Osteocyte (in vitro differentiated cells): ENCODE measurements at regions not wholly inside any gene's neighbourhood (a gene's known extent, or its start where the extent isn't known, plus 50 kb on each side); places are given as distances from the start of the nearest gene placed in this dataset.
A peak's percentile ranks its signal among the peaks of the same experiment; 100 is the strongest.
"Not testable (repeated sequence)": the region's sequence is repeated elsewhere in the genome, so short reads cannot be mapped to it uniquely, and the experiment has no call there.

Source experiments
- DNase-seq: peaks from one replicate; pipeline ENCODE4 v3.0.0; 2021; ENCODE audit warnings: mixed read lengths; ENCODE audit not compliant: unreplicated experiment; ENCODE audit errors: extremely low spot score
- H3K27ac Mint-ChIP-seq: one replicate; pipeline ENCODE4 v1.8.0; 2021; ENCODE audit warnings: mild to moderate bottlenecking, mixed read lengths; ENCODE audit not compliant: unreplicated experiment
- H3K27me3 Mint-ChIP-seq: one replicate; pipeline ENCODE4 v1.8.0; 2021; ENCODE audit warnings: mixed read lengths; ENCODE audit not compliant: unreplicated experiment
- H3K36me3 Mint-ChIP-seq: one replicate; pipeline ENCODE4 v1.8.0; 2021; ENCODE audit warnings: mixed read lengths; ENCODE audit not compliant: unreplicated experiment
- H3K4me1 Mint-ChIP-seq: one replicate; pipeline ENCODE4 v1.8.0; 2021; ENCODE audit warnings: mixed read lengths; ENCODE audit not compliant: unreplicated experiment
- H3K4me3 Mint-ChIP-seq: one replicate; pipeline ENCODE4 v1.8.0; 2021; ENCODE audit warnings: mild to moderate bottlenecking, moderate library complexity, mixed read lengths; ENCODE audit not compliant: unreplicated experiment
- H3K9me3 Mint-ChIP-seq: one replicate; pipeline ENCODE4 v1.8.0; 2021; ENCODE audit warnings: mixed read lengths; ENCODE audit not compliant: unreplicated experiment

- peak overlapping the region; percentile 87 for H3K27ac Mint-ChIP-seq
- H3K27me3 Mint-ChIP-seq, H3K4me1 Mint-ChIP-seq, H3K4me3 Mint-ChIP-seq, H3K36me3 Mint-ChIP-seq, H3K9me3 Mint-ChIP-seq, DNase-seq: not testable (repeated sequence)
Observed at GRCh38 chr2:111503844-111504570, 380.0 kb downstream of the ANAPC1 start.

- H3K27ac Mint-ChIP-seq: peak overlapping the region; percentile 87
- not testable (repeated sequence) for H3K4me1 Mint-ChIP-seq, H3K4me3 Mint-ChIP-seq, H3K27me3 Mint-ChIP-seq, H3K36me3 Mint-ChIP-seq, H3K9me3 Mint-ChIP-seq, DNase-seq
Observed at GRCh38 chr2:111504571-111504942, 379.4 kb downstream of the ANAPC1 start.

DNA sequence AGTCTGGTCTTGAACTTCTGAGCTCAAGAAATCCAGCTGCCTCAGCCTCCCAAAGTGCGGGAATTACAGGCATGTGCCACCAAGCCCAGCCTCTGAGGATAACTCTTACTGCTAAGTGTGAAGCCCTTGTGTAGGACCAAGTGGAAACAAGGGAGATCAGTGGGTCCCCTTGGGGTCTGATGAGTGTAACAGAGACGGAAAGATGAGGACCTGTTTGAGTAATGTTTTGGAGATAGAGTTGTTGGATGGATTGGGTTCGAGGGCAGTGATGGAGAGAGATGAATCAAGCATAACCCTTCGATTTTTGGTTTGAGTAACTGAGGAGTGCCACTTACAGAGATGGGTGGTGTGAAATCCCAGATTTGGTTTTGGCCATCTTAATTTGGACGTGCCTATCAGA lies 378.7 kb downstream of the ANAPC1 start:
- H3K27ac Mint-ChIP-seq, H3K9me3 Mint-ChIP-seq, H3K36me3 Mint-ChIP-seq, DNase-seq, H3K4me1 Mint-ChIP-seq, H3K4me3 Mint-ChIP-seq, H3K27me3 Mint-ChIP-seq: not testable (repeated sequence)

- H3K4me1 Mint-ChIP-seq, H3K36me3 Mint-ChIP-seq: not testable (repeated sequence)
Observed at GRCh38 chr2:111506936-111507335, 377.1 kb downstream of the ANAPC1 start.

DNA sequence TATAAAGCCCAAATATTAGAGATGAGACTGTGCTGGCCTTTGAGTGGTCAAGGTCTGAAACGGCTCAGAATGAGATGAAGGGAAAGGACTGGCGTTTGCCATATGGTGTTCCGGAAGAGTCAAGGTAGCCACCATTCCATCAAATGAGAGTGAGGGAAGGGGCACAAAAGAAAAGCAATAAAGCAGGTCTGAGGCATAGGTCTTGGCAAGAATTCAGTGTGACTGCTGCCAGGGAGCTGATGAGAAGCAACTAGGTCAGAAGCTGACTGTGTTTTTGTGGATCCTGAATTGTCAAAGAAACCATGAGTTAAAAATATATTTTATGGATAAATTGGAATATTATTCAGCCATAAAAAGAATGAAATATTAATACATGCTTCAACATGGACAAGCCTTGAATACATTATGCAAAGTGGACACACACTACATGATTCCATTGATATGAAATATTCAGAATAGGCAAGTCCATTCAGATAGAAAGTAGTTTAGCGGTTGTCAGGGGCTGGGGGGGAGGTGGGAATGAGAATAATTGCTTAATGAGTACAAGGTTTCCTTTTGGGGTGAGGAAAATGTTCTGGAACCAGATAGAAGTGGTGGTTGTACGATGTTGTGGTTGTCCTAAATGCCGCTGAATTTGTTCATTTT lies 374.6 kb downstream of the ANAPC1 start:
- not testable (repeated sequence) for H3K27me3 Mint-ChIP-seq, H3K27ac Mint-ChIP-seq, H3K9me3 Mint-ChIP-seq, H3K36me3 Mint-ChIP-seq, DNase-seq, H3K4me3 Mint-ChIP-seq
- peaks cover 14% of the 10 kb centered on the region for H3K4me1 Mint-ChIP-seq

More at GRCh38 chr2:111506936-111507335, 377.1 kb downstream of the ANAPC1 start:
- not testable (repeated sequence) for H3K27ac Mint-ChIP-seq, H3K9me3 Mint-ChIP-seq, H3K27me3 Mint-ChIP-seq, H3K4me3 Mint-ChIP-seq, DNase-seq

DNA sequence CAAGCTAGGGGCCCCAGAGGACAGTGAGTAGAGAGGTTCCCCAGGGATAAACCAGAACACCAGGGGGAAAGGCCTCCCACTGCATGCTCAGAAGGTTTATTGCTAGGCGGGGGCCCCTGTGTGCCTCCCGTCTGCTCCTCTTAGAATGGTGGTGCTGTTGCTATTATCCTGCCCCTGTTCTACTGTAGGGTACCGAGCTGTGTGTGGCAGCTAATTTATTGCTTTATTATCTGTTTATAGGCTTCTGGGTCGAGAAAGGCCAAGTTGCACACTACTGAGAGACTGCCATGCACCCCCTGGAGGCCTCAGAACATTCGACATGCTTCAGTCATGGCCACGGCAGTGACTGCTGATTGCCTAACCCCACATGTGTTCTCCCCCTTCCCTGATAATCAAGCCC lies 373.6 kb downstream of the ANAPC1 start:
- H3K9me3 Mint-ChIP-seq, H3K36me3 Mint-ChIP-seq, H3K27ac Mint-ChIP-seq, H3K27me3 Mint-ChIP-seq, DNase-seq, H3K4me3 Mint-ChIP-seq: not testable (repeated sequence)
- peaks cover 10% of the 10 kb centered on the region for H3K4me1 Mint-ChIP-seq

DNA sequence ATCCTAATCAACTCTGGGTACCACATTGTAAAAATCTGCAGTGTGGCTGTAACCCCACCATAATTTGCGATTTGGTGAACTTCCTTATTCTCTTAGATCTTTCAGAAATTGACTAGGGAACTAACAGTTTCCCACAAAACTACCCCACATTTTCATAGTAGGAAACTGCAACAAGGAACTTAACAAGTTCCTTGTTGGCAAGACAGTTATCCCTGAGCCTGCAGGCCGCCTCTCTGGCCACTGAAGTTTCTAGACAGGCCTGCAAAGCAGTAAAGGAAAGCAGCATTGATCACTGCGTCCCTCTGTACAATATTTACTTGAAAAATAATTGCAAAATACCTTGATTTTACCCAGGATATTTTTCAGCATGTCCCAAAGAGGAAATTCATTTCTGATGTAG lies 372.9 kb downstream of the ANAPC1 start:
- not testable (repeated sequence) for H3K27ac Mint-ChIP-seq, H3K9me3 Mint-ChIP-seq, H3K27me3 Mint-ChIP-seq, H3K36me3 Mint-ChIP-seq, DNase-seq, H3K4me3 Mint-ChIP-seq
- H3K4me1 Mint-ChIP-seq: peaks cover 10% of the 10 kb centered on the region

- DNase-seq, H3K4me3 Mint-ChIP-seq, H3K27me3 Mint-ChIP-seq, H3K27ac Mint-ChIP-seq, H3K9me3 Mint-ChIP-seq, H3K36me3 Mint-ChIP-seq: not testable (repeated sequence)
- peaks cover 10% of the 10 kb centered on the region for H3K4me1 Mint-ChIP-seq
Observed at GRCh38 chr2:111512378-111512777, 371.6 kb downstream of the ANAPC1 start.

DNA sequence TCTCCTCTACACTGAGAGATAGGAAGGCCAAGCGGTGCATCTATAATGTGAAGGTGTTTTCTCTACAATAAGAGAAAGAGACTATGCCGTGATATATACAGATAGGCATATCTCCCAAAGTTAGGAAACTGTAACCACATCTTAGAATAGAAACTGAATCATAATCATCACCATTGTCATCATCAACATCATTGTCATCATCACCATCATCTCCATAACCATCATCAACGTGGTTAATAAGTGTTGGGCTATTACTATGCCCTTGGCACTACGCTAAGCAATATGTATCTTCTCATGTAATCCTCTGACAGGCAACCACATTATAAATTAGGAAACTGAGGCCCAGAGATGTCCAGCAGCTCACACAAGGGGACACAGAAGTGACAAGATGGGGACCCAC lies 369.9 kb downstream of the ANAPC1 start:
- H3K4me1 Mint-ChIP-seq: peaks cover 16% of the 10 kb centered on the region
- not testable (repeated sequence) for H3K36me3 Mint-ChIP-seq, DNase-seq, H3K4me3 Mint-ChIP-seq, H3K27me3 Mint-ChIP-seq, H3K27ac Mint-ChIP-seq, H3K9me3 Mint-ChIP-seq

DNA sequence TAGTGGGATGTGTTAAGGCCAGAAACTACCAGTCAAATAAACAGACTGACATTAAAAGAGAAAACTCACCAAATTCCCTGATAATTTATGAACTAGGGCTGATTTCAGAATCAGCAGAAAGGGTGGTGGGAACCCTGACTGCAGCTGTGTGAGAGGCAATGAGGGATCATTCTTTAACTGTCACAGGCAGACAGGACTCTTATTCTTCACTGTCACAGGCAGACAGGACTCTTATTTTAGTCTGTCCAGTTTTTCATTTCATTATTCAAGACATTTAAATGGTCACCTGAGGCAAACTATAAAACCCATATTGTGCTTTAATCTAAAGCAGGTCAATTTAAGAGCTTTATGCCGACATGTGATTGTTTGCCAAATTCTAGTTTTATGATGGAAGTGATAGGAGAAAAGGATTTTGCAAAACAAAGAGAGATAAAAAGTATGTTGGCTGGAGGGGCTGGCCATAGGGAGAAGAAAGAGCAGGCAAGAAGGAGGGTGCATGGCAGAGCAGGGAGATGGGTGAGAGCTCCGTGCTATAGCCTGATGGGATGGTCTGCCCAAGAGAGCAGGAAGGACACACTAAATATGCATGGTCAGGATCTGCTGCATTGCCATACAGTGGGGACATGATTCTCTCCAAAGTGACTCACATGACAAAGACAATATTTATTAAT lies 366.8 kb downstream of the ANAPC1 start:
- not testable (repeated sequence) for H3K36me3 Mint-ChIP-seq, H3K4me3 Mint-ChIP-seq, H3K9me3 Mint-ChIP-seq, H3K27ac Mint-ChIP-seq, DNase-seq, H3K27me3 Mint-ChIP-seq
- peaks cover 26% of the 10 kb centered on the region for H3K4me1 Mint-ChIP-seq

- H3K36me3 Mint-ChIP-seq, H3K27me3 Mint-ChIP-seq, H3K4me3 Mint-ChIP-seq, H3K9me3 Mint-ChIP-seq, DNase-seq: not testable (repeated sequence)
- Mint-ChIP-seq H3K4me1 (peaks cover 27% of the 10 kb centered on the region), H3K27ac (peak overlapping the region; percentile 50)
Observed at GRCh38 chr2:111517721-111518053, 366.3 kb downstream of the ANAPC1 start.
